Fibroblast of the conjunctiva (primary cell): ENCODE measurements at regions not wholly inside any gene's neighbourhood (a gene's known extent, or its start where the extent isn't known, plus 50 kb on each side); places are given as distances from the start of the nearest gene placed in this dataset.

Experiments used
- DNase-seq: peaks from one replicate; pipeline ENCODE4 v3.0.0-alpha.2; 2010; ENCODE audit warnings: low read depth

DNA sequence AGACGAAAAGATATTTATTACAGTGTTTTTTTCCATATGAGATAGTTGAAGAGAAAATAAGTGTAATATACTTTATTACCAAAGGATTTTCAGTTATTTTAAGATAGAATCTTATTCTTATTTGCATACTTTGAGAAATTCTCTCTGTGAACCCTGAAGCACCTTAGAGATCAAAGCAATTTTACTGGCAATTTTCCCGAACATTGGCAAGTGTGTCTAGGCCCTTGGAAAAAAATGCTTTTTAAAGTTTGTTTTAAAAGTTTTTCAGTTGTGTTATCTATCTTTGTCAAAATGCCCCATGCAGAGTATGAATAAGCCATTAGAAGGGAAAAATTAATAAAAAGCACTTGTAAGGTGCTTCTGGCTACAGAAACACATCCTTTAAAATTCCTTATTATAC, 276.8 kb upstream of the HSF2 start:
- no peak for DNase-seq

DNA sequence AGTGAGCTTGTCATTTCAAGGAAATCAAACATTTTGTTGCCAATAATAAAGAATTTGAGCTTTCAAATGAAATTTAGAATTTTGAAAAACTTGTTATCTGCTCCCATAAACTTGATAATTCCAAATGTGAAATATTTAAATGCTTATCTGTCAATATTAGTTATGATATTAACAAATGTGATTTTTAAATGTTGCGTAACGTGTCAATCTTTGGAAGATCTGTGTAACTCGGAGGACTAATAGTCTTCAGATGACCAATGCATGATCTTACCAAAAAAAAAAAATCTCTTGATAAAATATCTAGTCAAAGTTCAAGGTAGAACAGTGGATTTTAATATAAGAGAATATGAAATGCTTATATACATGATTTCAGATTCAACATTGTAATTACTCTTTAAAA, 274.5 kb upstream of the HSF2 start:
- no peak for DNase-seq

DNA sequence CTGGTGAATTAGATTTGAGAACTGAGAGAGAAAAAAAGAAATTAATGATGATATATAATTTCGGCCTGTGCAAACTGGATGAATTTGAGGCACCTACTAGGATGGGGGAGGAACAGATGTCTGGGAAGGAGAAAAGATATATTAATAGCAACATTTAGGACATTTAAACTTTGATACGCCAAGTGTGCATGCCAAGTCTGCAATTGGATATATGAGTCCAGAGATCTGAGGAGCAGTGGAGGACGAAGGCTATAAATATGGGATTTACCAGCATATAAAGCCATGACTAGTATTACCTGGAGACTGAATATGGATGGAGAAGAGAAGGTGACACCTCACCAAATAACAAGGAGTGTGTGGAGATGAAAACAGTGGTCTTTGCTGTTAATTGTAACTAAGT, 272.6 kb upstream of the HSF2 start:
- no peak for DNase-seq

DNA sequence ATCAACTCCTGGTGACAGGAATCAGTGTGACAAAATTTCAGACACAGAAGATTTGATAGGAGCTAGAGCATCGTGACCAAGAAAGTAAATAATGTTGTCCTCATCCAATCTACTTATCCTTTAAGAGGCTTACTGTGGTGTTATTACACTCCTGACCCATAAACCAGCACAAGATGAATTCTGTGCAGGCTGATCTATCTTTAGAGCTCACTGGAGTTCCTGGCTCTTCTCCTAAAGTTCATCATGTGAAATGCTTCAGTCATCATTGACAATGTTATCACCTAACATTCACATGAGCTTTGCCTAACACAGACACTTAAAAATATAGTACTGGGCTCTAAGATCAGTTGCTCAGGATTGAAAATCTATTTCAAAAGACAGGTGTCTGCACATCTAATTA, 271.0 kb upstream of the HSF2 start:
- no peak for DNase-seq

DNA sequence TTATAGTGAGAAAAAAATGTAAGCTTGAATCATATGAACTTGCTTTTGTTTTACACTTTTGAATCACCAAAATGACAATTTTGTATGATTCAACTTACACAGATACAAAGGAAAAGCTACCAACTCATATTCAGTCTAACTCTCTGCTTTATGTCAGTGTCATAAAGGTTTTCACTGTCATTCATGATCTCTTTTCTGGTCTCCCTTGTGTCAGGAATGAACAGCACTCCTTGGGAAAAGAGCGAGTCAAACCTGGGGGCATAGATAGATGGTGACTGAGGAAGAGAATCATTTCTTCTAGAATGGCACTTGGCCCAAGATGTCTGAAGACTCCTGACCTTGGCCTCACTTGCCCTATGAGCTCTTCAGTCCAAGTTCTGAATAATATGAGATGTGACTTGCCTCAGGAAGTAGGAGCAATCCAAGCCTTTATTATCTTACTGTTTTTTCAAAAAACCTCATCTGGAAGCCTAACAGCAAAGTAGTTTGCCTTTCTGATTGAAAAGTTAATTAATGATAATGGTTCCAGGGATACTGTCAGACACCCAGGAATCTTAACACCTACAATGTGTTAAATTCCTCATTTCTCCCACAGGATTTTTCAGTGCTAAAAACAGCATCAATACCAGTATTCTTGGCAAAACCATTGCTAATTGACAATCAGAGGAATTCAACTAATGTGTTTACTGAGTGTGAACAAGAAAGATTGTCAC, 270.0 kb upstream of the HSF2 start:
- DNase-seq, result no peak

DNA sequence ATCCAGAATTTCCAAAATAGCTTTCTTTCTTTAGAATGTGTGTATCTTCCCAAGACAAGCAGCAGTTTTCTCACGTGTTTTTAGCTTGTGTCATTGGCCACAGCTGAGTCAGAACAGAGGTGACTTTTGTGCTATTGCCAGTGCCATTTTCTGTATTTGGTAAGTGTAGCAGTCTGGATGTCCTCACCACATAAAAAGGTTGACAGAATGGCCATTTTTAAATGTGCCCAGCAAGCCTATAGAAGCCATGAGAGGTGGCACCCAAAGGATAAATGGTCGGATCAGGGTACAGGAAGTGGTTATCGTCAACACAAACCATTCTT, 269.5 kb upstream of the HSF2 start:
- no peak for DNase-seq

DNA sequence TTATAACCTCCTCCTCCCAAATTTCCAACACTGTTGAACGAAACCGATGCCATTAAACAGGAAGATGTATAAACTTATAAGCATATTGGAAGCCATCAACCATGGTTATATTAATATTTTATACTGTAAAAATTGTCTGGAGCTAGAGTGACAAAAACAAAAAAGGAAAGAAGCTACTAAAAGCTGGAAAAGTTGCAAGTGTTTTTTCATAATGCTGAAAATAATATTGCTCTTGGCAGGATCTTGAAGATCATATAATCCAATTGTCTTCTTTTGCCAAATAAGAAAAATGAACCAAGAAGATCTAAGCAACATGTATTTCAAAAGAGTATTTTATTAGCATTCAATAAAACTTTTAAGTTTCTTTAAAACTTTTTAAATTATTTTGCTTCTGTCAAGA, 268.9 kb upstream of the HSF2 start:
- no peak for DNase-seq

DNA sequence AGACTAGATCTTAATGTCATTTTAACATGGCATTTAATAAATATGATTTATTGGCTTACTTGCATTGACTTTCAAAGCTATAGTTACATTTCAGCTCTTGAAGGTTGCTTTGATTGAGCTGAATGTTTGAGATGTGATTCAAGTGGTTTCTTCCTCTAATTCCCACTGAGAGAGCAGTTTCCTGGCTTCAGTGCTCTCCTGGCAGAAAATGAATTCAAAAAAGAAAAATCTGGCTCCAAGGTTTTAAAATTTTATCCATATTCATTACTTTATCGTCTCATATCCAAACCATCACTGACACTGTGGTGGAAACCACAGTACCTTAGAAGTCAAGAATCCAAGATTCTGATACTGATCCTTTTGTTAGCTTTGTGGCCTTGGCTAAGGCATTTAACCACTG, 263.1 kb upstream of the HSF2 start:
- DNase-seq, result no peak

DNA sequence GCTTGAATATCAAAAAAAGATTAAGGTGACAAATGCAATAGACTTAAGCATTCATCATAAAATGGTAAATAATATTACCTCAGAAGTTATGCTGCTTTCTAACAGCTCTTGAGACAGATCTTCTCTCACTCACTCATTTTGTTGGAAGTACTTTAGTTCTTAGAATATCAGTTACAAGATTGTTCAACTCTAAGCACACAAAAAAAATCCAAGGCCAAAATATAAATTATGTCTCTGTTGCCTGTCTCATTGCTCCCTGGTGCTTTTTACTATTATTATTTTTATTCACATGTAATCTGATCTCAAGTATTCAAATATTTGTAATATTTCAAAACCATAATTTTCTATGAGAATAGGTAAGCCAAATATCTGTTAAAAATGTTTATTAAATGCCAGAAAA, 259.4 kb upstream of the HSF2 start:
- DNase-seq, result no peak

DNA sequence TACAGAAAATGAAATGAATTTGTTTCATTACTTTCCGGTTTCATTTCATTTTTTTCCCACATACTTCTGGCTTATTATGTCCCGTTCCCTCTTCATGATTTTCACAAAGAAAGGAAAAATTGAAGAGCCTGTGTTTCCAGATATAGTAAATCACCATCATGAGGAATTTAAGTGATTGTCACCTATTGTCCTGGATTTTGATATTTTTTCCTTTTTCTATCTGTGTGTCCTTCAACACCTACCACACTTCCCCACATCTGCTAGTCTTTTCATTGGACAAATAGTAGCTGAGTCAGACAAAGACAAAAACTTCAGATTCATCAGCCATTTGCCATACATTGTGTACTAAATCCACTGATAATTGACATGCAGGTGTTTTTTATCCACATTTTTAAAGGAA, 258.2 kb upstream of the HSF2 start:
- DNase-seq, result no peak

DNA sequence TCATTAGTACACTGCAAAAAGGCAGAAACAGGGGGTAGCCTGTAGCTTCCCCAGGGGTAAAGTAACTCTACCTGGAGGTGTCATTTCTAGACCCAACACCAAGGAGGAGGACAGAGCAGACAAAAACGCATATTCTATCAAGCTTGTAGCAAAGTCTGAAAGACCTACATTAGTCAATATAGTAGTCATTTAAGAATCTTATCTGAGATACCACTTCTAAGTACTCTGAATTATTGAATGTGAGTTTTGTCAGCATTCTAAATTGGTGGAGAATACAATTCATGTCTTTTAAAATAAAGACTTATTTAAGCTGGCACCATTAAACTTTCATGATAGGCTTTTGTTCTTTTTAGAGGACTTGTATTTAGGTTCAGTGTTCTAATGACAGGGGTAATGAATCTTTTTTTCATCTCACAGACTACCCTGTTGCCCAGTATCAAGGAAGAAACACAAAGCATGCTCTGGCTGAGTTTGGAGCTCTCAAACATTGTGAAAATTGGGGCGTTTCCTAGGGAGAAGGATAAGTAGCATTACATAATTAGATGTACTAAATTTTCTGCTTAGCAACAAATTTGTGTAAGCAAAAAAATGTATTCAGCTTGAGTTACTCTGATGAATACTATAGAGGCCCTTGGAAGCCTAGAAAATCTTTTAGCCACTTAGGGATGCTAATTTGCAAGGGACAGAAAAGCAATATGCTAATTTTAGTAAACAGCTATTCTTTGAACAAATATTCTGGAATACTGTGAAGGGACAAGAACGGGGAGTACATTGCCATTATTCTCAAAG, 255.4 kb upstream of the HSF2 start:
- DNase-seq, result no peak

DNA sequence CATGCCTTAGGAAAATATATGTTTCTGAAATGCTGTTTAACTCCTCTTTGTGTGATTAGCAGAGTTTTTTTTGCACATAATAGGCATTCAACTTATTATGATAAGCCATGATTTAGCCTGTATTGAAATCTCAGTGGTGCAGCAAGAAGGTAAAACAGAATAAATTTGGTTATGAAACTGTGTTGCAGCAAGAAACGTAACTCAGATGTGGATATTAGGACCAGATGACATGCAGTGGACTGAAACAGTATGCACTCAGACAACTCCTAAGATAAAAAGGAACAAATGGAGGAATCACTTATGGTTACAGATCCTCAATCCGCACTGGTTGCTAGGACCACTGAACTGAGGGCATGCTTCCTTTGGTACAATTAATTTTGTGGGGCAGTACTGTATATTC, 254.2 kb upstream of the HSF2 start:
- DNase-seq, result no peak

DNA sequence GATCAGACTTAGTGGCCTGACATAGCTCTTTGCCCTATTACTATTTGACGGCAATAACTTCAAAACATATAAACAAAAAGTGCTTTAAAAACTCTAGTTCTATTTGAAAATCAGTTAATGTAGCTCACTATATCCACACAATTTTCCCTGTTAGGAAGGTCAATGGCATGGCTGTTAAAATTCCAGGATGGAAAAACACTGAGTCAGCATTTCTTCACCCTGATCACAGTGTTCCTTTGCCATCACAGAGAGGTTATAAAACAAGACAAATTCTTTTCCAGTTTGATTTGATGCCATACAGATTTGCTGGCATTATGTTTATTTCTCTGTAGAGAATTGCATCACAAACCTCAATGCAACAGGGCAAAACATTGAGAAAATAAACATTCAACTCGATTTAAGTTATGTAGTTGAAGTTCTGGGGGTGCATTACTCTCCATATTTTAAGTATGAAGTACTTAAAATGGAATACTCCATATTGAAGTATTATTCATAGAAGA, 253.7 kb upstream of the HSF2 start:
- no peak for DNase-seq

DNA sequence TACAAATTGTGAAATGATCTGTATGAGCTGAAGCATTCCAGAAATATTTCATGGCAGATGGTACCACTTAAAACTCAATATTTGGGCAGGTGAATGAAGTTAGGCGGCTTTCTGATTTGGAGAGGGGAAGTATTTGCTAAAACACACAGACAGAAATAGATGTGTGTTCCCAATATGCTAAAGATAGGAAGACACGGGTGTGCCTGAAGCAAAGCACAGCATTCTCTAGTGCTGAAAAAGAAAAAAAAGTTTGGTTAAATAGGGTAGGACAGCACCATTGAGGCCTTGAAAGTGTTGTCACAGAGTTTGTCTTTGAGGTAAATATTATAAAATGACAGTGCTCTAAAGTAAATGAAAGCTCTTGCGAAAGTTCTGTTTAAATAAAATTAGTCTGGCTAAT, 252.2 kb upstream of the HSF2 start:
- no peak for DNase-seq

DNA sequence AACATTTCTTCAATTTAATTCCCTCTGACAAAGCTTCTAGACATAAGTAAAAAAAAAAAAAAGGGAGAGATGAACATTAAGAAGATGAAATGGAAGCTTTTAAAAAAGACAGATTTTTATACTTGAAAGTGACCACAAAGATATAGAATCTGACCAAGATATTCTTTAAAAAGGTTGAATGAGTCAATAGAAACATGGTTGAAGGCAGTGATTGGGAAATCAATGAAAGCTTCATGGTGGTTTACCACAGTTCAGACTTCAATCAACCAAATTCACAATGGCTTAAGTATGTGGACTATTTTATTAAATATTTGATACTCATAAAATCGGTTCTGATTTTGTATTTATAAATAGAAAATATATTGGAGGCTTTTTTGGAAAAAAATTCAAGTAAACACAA, 248.4 kb upstream of the HSF2 start:
- DNase-seq, result no peak

DNA sequence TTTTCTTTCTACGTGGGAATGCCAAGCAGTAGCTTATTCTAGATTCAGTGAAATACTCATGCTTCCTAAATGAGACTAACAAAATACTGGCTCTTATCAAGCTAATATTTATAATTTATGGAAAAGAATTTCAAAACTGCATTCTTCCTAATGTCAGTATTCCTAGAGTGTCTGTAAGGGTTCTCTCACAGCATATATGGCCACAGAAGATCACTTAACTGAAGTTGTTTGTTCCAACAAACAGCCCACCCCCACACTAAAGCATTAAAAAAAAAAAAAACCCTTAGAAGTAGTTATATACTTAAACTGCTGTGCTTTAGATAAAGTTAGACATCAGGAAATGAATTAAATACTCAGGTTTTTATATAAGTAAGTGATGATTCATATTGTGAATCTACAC, 247.7 kb upstream of the HSF2 start:
- no peak for DNase-seq

DNA sequence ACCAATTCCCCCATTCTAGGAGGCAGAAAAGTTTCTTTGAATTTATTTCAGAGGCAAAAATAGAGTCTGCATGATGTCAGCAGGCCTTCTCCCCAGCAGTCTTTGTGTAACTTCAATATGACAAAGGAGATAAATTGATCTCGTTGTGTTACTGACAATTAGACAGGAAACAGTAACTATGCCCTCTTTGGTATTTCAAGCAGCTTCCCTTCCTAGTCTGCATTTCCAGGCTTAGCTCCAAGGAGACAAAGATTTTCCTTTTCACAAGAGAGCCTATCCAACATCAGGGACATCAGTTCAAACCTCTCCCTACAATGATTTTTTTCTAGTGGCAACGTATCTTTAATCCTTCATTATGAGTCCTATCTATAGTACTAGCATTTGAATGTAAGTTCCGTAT, 245.9 kb upstream of the HSF2 start:
- DNase-seq, result no peak

DNA sequence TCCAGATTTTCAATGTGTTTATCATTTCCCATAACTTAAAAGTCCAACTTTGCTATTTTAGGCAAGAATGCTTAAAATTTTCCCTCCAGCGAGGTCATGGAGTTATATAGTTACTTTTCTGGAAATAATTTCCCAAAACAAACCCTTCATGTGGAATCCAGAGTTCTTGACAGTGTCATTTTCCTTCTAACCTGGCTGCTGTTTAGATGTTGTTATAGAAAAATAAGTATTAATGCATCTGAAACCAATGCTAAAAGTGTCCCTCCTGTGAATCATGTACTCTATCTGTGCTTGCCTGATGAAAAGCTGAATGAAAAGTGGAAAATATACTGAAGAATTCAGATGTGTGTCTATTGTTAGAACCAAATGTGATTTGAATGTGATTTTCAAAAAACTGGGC, 245.3 kb upstream of the HSF2 start:
- DNase-seq, result no peak

DNA sequence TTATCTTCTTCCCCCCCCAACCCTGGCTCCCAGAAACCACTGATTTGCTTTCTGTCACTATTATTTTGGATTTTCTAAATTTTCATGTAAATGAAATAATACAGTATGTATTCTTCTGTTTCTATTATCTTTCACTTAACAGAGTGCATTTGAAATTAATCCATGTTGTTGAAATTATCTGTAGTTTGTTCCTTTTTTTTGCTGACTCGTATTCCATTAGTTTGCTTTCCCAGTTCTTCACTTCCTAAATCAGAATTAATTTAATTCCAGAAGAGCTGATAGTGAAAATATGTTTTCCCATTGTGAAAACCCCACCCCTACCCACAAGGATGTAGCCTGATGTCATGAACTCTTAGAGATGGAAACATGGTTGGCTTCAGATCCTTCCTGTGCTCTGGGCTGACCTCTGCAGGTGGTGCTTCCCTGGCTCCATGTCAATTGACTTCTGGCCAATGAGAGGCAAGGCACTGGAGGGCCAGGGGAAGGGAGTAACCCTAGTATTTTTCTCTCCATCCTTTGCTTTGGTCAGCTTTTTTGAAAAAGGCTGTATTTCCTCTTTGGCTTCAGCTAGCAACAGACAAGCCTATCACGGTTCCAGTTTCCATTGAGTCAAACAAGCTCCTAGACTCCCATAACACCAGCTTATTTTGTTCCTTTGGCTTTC, 244.4 kb upstream of the HSF2 start:
- DNase-seq, result no peak

DNA sequence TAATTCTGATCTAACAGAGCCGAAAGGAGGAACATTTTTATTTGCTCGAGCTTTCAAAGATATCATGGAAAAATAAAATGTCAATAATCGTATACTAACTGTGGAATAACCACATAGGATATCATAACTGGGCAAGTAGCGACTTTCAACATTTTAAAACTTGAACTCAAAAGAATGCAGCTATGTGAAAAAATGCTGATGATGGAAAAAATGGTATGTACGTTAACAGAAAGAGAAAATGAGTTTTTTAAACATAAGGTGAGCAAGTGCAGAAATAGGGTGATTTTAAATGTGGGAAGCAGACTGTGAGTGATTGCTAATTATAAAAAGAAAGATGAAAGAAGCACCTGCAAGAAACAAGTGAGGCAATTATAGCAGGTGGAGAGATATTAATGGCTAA, 238.3 kb upstream of the HSF2 start:
- no peak for DNase-seq

DNA sequence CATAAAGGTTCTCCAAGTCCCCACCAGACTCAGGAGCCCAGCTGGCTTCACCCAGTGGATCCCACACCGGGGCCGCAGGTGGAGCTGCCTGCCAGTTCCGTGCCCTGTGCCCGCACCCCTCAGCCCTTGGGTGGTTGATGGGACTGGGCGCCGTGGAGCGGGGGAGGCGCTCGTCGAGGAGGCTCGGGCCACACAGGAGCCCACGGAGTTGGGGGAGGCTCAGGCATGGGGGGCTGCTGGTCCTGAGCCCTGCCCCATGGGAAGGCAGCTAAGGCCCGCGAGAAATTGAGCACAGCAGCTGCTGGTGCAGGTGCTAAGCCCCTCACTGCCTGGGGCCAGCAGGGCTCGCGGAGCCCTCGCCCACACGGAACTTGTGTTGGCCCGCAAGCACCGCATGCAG, 234.4 kb upstream of the HSF2 start:
- DNase-seq, result no peak

DNA sequence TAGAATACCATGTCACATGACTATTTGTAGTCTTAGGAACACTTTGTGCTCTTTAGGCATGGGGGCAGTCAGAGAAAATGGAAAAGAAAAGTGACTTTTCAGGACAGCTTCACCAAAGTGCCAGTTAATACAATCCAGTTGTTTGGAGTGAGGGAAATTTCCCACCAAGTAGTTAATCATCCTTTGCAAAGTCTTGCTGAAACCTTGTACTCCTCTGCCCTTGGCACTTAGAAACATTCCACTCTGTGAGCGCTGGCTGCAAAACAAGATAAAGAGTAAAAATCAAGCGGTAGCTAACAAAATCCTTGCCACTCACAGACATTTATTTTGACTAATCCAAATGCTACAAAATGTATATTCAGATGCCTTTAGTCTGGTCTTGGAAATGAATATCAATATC, 229.2 kb upstream of the HSF2 start:
- DNase-seq, result no peak

DNA sequence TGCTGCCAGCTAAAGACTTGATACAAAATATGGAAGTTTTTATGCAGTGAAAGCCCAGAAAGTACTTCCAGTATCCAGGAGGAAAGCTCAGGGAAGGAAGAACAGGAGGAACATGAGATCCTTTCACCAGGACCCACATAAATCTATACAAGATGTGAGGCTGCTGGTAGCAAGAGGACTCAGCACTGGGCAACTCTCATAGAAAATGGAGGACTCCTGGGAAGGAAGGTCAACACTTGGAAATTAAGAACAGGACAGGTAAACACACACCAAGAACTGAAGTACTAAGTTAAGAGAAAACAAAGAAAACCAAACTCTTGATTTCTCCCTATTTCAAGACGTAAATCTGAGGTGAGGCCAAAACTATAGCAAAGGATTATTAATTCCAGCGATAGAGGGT, 220.5 kb upstream of the HSF2 start:
- no peak for DNase-seq
